Panc1 (cell line): ENCODE measurements at regions not wholly inside any gene's neighbourhood (a gene's known extent, or its start where the extent isn't known, plus 50 kb on each side); places are given as distances from the start of the nearest gene placed in this dataset.

ENCODE experiments used
- ATAC-seq: fragments of 200-7000 bp; cut with Tn5 transposase; 2 replicates; pipeline ENCODE4 v1.9.1; 2020; ENCODE audit warnings: mild to moderate bottlenecking, moderate library complexity
- BruUV-seq: library from RNA; stranded (reverse); fragments of 400-500 nt; replicated peaks from 2 replicates; lab custom pipeline; 2021; lab: Mats Ljungman, UMichigan
- CTCF ChIA-PET: fragments of 300-600 bp; sonication (Branson Sonifier 250); formaldehyde crosslinking; loops from one replicate; lab custom pipeline; 2022; ENCODE audit warnings: antibody characterized with exemption; lab: Charles Lee
- POLR2A ChIA-PET: fragments of 300-600 bp; sonication (Branson Sonifier 250); formaldehyde crosslinking; loops from one replicate; lab custom pipeline; 2022; ENCODE audit warnings: antibody characterized with exemption; lab: Charles Lee
- DNase-seq: peaks from one replicate; pipeline ENCODE4 v3.0.0-alpha.2; 2010; ENCODE audit warnings: low read depth, low spot score
- H3K27ac ChIP-seq: 2 replicates; pipeline ENCODE4 v1.5.1; 2011; ENCODE audit warnings: mild to moderate bottlenecking, low read length, inconsistent platforms
- H3K27me3 ChIP-seq: fragments of 200-500 bp; sonication (Bioruptor generic); 2 replicates; pipeline ENCODE4 v1.6.0; 2014; ENCODE audit warnings: low read length, inconsistent platforms; ENCODE audit not compliant: control insufficient read depth, insufficient read depth
- H3K36me3 ChIP-seq: fragments of 200-500 bp; sonication (Bioruptor generic); 2 replicates; pipeline ENCODE4 v1.5.1; 2014; ENCODE audit warnings: inconsistent platforms, mild to moderate bottlenecking, low read length, moderate library complexity; ENCODE audit not compliant: control insufficient read depth, insufficient read depth
- H3K4me1 ChIP-seq: 2 replicates; pipeline ENCODE4 v1.5.1; 2011; ENCODE audit warnings: inconsistent platforms, mild to moderate bottlenecking, low read length, moderate library complexity; ENCODE audit not compliant: control insufficient read depth, insufficient read depth
- H3K4me3 ChIP-seq, 2 experiments: 2 replicates each; pipeline ENCODE4 v1.5.1; 2011 to 2012; ENCODE audit warnings: low read depth in 2 of 2, low read length in 2 of 2, mild to moderate bottlenecking in 2 of 2, inconsistent platforms in 1 of 2, moderate library complexity in 1 of 2
- H3K9me3 ChIP-seq: fragments of 200-500 bp; sonication (Bioruptor generic); 2 replicates; pipeline ENCODE4 v1.5.1; 2014; ENCODE audit warnings: low read depth, mild to moderate bottlenecking, inconsistent platforms, low read length, moderate library complexity; ENCODE audit not compliant: control insufficient read depth, insufficient read depth
- POLR2AphosphoS5 ChIP-seq: IDR thresholded peaks from 2 replicates; pipeline ENCODE4 v1.6.1; 2012; ENCODE audit warnings: mild to moderate bottlenecking, low read depth, low read length, moderate library complexity
- SIN3A ChIP-seq: IDR thresholded peaks from 2 replicates; pipeline ENCODE4 v1.6.1; 2012; ENCODE audit warnings: low read depth, mild to moderate bottlenecking, low read length, moderate library complexity, borderline replicate concordance; ENCODE audit not compliant: insufficient read depth
- TCF7L2 ChIP-seq: IDR thresholded peaks from 2 replicates; pipeline ENCODE4 v1.6.1; 2011; ENCODE audit warnings: mild to moderate bottlenecking, low read depth, low read length, inconsistent platforms
- in situ Hi-C: cut with HindIII; loops from 2 replicates; pipeline ENCODE4 v1.10.0; 2016; ENCODE audit warnings: low sequenced_read_pairs, low pct_unique_long_range_greater_than_20kb
- intact Hi-C: fragments of 100-400 bp; cut with micrococcal nuclease; formaldehyde crosslinking; loops from one replicate; pipeline ENCODE4 v1.10.0; 2022; ENCODE audit not compliant: unreplicated experiment
- TF ChIP-seq, protein P1 (sequence below): fragments of 450-650 bp; IDR thresholded peaks from 2 replicates; pipeline ENCODE4 v1.5.1; 2017; ENCODE audit warnings: mild to moderate bottlenecking
- TF ChIP-seq, protein P2 (sequence below), 2 experiments: IDR thresholded peaks; 2 replicates each; pipeline ENCODE4 v1.6.1; 2011 to 2012; ENCODE audit warnings: low read depth in 2 of 2, control low read depth in 1 of 2, low read length in 1 of 2, mild to moderate bottlenecking in 1 of 2, moderate library complexity in 1 of 2; ENCODE audit not compliant: insufficient read depth in 1 of 2

DNA sequence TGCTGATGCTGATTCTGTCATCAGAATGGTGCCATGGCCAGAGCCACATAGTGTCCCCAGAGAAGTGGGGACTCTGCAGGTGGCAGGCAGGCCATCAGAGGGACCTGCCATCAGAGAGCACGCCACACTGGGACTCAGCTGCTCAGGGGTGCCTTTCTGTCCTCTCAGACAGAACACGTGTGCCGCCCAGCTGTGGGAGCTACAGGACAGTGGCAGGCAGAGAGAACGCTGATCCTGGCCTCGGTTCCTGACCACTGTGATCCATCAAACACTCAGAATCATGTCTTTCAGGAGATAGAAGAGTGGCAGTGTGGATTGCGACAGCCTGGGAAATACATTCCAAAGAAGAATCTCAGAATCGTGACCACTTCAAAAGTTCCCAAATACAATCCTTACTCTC lies 497.2 kb upstream of the SALL3 start:
- DNase-seq (no peak), ATAC-seq (no peak)
- Histone ChIP-seq H3K4me3 (no peak overlapping the region), H3K27me3 (peaks cover 8% of the 10 kb centered on the region; the same call in 1 of the 2 replicates), H3K36me3 (no peaks in the 10 kb centered on the region), H3K9me3 (no peaks in the 10 kb centered on the region), H3K4me1 (no peaks in the 10 kb centered on the region), H3K27ac (no peak overlapping the region)
- intact Hi-C loops: no loop called here
- CTCF ChIA-PET: no interaction called here
- BruUV-seq: no TSS peak
- TF ChIP-seq POLR2AphosphoS5: no peak
- TF ChIP-seq, protein P1, sequence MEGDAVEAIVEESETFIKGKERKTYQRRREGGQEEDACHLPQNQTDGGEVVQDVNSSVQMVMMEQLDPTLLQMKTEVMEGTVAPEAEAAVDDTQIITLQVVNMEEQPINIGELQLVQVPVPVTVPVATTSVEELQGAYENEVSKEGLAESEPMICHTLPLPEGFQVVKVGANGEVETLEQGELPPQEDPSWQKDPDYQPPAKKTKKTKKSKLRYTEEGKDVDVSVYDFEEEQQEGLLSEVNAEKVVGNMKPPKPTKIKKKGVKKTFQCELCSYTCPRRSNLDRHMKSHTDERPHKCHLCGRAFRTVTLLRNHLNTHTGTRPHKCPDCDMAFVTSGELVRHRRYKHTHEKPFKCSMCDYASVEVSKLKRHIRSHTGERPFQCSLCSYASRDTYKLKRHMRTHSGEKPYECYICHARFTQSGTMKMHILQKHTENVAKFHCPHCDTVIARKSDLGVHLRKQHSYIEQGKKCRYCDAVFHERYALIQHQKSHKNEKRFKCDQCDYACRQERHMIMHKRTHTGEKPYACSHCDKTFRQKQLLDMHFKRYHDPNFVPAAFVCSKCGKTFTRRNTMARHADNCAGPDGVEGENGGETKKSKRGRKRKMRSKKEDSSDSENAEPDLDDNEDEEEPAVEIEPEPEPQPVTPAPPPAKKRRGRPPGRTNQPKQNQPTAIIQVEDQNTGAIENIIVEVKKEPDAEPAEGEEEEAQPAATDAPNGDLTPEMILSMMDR: no peak
- TF ChIP-seq SIN3A: no peak
- TF ChIP-seq, protein P2, sequence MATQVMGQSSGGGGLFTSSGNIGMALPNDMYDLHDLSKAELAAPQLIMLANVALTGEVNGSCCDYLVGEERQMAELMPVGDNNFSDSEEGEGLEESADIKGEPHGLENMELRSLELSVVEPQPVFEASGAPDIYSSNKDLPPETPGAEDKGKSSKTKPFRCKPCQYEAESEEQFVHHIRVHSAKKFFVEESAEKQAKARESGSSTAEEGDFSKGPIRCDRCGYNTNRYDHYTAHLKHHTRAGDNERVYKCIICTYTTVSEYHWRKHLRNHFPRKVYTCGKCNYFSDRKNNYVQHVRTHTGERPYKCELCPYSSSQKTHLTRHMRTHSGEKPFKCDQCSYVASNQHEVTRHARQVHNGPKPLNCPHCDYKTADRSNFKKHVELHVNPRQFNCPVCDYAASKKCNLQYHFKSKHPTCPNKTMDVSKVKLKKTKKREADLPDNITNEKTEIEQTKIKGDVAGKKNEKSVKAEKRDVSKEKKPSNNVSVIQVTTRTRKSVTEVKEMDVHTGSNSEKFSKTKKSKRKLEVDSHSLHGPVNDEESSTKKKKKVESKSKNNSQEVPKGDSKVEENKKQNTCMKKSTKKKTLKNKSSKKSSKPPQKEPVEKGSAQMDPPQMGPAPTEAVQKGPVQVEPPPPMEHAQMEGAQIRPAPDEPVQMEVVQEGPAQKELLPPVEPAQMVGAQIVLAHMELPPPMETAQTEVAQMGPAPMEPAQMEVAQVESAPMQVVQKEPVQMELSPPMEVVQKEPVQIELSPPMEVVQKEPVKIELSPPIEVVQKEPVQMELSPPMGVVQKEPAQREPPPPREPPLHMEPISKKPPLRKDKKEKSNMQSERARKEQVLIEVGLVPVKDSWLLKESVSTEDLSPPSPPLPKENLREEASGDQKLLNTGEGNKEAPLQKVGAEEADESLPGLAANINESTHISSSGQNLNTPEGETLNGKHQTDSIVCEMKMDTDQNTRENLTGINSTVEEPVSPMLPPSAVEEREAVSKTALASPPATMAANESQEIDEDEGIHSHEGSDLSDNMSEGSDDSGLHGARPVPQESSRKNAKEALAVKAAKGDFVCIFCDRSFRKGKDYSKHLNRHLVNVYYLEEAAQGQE (IDR thresholded peaks at IDR 0.05; ENCODE audit: insufficient read depth in 1 of 2, low read depth in 2 of 2, low read length in 1 of 2): no peak
- TF ChIP-seq TCF7L2: no peak
- POLR2A ChIA-PET: no interaction called here
- in situ Hi-C loops: no loop called here

DNA sequence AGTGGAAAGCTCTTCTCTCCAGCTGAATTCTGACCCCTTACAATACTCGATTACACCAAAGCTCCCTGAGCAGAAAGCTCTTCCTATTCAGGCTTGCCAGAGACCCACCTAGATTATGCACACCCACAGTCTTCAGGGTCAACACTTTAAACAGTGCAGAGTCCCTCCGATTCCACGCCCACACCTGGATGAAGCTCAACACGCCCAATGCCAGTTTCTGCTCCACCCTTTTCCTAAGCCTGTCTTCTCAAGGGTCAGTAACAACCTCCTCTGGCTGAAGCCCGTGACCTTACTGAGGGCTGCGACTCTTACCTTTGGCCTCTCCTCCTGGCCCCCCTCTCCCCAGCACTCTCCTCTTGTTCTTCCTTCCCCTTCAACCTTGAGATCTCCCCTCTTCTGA lies 492.0 kb upstream of the SALL3 start:
- CTCF ChIA-PET: no interaction called here

More for the DNA sequence above, 492.0 kb upstream of the SALL3 start:
- intact Hi-C loops: no loop called here
- Histone ChIP-seq H3K4me1 (no peaks in the 10 kb centered on the region), H3K27ac (no peak overlapping the region), H3K27me3 (0 out of 2 replicates have a peak, but pooled peaks cover 2% of the 10 kb centered on the region), H3K4me3 (no peak overlapping the region), H3K9me3 (no peaks in the 10 kb centered on the region), H3K36me3 (no peaks in the 10 kb centered on the region)
- BruUV-seq: no TSS peak
- in situ Hi-C loops: no loop called here
- TF ChIP-seq, protein P1: no peak
- TF ChIP-seq, protein P2 (IDR thresholded peaks at IDR 0.05; ENCODE audit: insufficient read depth in 1 of 2, low read depth in 2 of 2, low read length in 1 of 2): no peak
- TF ChIP-seq TCF7L2 (no peak), SIN3A (no peak), POLR2AphosphoS5 (no peak)
- ATAC-seq: no peak
- POLR2A ChIA-PET: no interaction called here
- DNase-seq: no peak
